ENCODE measurements at regions not wholly inside any gene's neighbourhood (a gene's known extent, or its start where the extent isn't known, plus 50 kb on each side); places are given as distances from the start of the nearest gene placed in this dataset.

- H3K27ac ChIP-seq = no peak overlapping the region
- no peak for TF ChIP-seq CTCF (IDR thresholded peaks at IDR 0.05)
- H3K4me1 ChIP-seq (ENCODE audit: control insufficient read depth in 1 of 2, low read depth in 2 of 2) = no peaks in the 10 kb centered on the region
- no peaks in the 10 kb centered on the region for H3K9me3 ChIP-seq
- ATAC-seq (ENCODE audit: insufficient number of reproducible peaks, low FRiP score, low read depth) (no peak), DNase-seq (ENCODE audit: low spot score) (no peak)
- H3K36me3 ChIP-seq = no peaks in the 10 kb centered on the region
- H3K4me3 ChIP-seq = no peak overlapping the region
- H3K27me3 ChIP-seq (replicated peaks; ENCODE audit: insufficient read depth) = no peaks in the 10 kb centered on the region
These were observed 540.6 kb upstream of the MIR17HG start for GRCh38 chr13:90806892-90807291.

DNA sequence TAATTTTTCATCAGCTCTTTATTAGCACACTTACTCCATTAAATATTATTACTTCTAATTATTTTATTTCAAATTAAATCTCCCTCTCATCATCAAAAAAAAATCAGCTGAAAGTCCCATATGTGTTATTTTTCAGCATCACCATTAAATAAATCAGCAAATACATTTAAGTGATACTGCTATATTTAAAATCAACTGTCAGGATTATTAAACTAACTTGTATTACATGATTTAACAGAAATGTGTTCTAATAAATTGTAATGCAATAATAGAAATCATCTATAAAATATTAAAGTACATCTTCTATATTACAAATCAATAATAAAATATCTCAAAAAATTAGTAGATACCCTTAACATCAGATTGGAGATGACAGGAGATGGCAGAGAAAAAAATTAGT is 538.6 kb upstream of the MIR17HG start:
- H3K4me1 ChIP-seq (ENCODE audit: control insufficient read depth in 1 of 2, low read depth in 2 of 2) = no peaks in the 10 kb centered on the region
- no peaks in the 10 kb centered on the region for H3K27me3 ChIP-seq (replicated peaks; ENCODE audit: insufficient read depth)
- no peak overlapping the region for H3K27ac ChIP-seq
- H3K9me3 ChIP-seq = no peaks in the 10 kb centered on the region
- ATAC-seq (ENCODE audit: insufficient number of reproducible peaks, low FRiP score, low read depth) (no peak), DNase-seq (ENCODE audit: low spot score) (no peak)
- H3K4me3 ChIP-seq = no peak overlapping the region
- no peaks in the 10 kb centered on the region for H3K36me3 ChIP-seq
- TF ChIP-seq CTCF (IDR thresholded peaks at IDR 0.05) = no peak

GRCh38 chr13:90824032-90824431 is 523.5 kb upstream of the MIR17HG start:
- no peak for TF ChIP-seq CTCF (IDR thresholded peaks at IDR 0.05)
- DNase-seq (ENCODE audit: low spot score) (no peak), ATAC-seq (ENCODE audit: insufficient number of reproducible peaks, low FRiP score, low read depth) (no peak)
- Histone ChIP-seq H3K4me3 (no peak overlapping the region), H3K27ac (no peak overlapping the region), H3K9me3 (no peaks in the 10 kb centered on the region), H3K4me1 (ENCODE audit: control insufficient read depth in 1 of 2, low read depth in 2 of 2) (no peaks in the 10 kb centered on the region), H3K36me3 (no peaks in the 10 kb centered on the region), H3K27me3 (replicated peaks; ENCODE audit: insufficient read depth) (no peaks in the 10 kb centered on the region)

DNA sequence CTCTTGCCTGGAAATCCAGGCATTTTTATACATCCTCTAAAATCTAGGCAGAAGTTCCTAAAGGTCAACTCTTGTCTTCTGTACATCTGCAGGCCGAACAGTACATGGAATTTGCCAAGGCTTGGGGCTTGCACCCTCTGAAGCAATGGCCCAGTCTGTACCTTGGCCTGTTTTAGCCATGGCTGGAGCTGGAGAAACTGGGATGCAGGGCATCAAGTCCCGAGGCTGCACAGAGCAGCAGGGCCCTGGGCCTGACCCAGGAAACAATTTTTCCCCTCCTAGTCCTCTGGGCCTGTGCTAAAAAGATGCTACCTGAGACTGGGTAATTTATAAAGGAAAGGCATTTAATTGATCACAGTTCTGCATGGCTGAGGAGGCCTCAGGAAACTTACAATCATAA is 520.8 kb upstream of the MIR17HG start:
- no peak for TF ChIP-seq CTCF (IDR thresholded peaks at IDR 0.05)
- no peaks in the 10 kb centered on the region for H3K9me3 ChIP-seq
- ATAC-seq (ENCODE audit: insufficient number of reproducible peaks, low FRiP score, low read depth) (no peak), DNase-seq (ENCODE audit: low spot score) (no peak)
- no peak overlapping the region for H3K27ac ChIP-seq
- H3K27me3 ChIP-seq (replicated peaks; ENCODE audit: insufficient read depth) = no peaks in the 10 kb centered on the region
- H3K36me3 ChIP-seq = no peaks in the 10 kb centered on the region
- no peaks in the 10 kb centered on the region for H3K4me1 ChIP-seq (ENCODE audit: control insufficient read depth in 1 of 2, low read depth in 2 of 2)
- no peak overlapping the region for H3K4me3 ChIP-seq

- no peaks in the 10 kb centered on the region for H3K36me3 ChIP-seq
- no peak for DNase-seq (ENCODE audit: low spot score)
- no peaks in the 10 kb centered on the region for H3K9me3 ChIP-seq
- TF ChIP-seq CTCF (IDR thresholded peaks at IDR 0.05) = no peak
- H3K27ac ChIP-seq = no peak overlapping the region
- H3K4me3 ChIP-seq = no peak overlapping the region
- H3K27me3 ChIP-seq (replicated peaks; ENCODE audit: insufficient read depth) = no peaks in the 10 kb centered on the region
- H3K4me1 ChIP-seq (ENCODE audit: control insufficient read depth in 1 of 2, low read depth in 2 of 2) = no peaks in the 10 kb centered on the region
- ATAC-seq (ENCODE audit: insufficient number of reproducible peaks, low FRiP score, low read depth) = no peak
These were observed 516.7 kb upstream of the MIR17HG start for GRCh38 chr13:90830782-90831181.

Measured in thoracic aorta (tissue), 2 donors.